Choroid plexus epithelial cell (primary cell): ENCODE measurements at regions not wholly inside any gene's neighbourhood (a gene's known extent, or its start where the extent isn't known, plus 50 kb on each side); places are given as distances from the start of the nearest gene placed in this dataset.
"Not testable (repeated sequence)": the region's sequence is repeated elsewhere in the genome, so short reads cannot be mapped to it uniquely, and the experiment has no call there.

Source experiments
- DNase-seq: peaks from one replicate; pipeline ENCODE4 v3.0.0-alpha.2; 2010; ENCODE audit warnings: low read depth
- H3K4me3 ChIP-seq: 2 replicates; pipeline ENCODE4 v1.5.1; 2011; ENCODE audit warnings: low read depth, mild to moderate bottlenecking, control low read depth, low read length, moderate library complexity
- TF ChIP-seq, protein P1 (sequence below): conservative IDR thresholded peaks from 2 replicates; pipeline ENCODE4 v1.5.1; 2011; ENCODE audit warnings: low read depth, mild to moderate bottlenecking, control low read depth, inconsistent platforms, low read length, moderate library complexity

DNA sequence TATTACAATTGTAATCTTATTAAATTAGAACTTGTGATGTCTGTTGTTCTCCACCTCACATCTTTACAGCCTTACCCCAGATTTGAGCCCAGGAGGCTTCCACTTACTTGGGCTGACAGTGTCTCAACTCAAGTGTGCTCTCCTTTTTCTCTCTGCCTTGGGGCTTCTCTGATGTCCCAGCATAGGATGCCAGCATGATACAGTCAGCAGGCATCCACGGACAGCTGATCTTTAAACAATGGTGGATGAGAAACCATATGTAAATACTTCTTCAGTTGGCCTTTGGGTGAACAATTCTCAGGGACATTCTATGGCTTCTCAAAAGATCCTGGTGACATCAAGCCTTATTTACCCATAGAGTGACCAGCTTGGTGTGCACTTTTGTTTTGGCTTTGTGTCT, 107.6 kb upstream of the GORAB start:
- no peak for DNase-seq
- H3K4me3 ChIP-seq, result no peak overlapping the region
- TF ChIP-seq, protein P1, sequence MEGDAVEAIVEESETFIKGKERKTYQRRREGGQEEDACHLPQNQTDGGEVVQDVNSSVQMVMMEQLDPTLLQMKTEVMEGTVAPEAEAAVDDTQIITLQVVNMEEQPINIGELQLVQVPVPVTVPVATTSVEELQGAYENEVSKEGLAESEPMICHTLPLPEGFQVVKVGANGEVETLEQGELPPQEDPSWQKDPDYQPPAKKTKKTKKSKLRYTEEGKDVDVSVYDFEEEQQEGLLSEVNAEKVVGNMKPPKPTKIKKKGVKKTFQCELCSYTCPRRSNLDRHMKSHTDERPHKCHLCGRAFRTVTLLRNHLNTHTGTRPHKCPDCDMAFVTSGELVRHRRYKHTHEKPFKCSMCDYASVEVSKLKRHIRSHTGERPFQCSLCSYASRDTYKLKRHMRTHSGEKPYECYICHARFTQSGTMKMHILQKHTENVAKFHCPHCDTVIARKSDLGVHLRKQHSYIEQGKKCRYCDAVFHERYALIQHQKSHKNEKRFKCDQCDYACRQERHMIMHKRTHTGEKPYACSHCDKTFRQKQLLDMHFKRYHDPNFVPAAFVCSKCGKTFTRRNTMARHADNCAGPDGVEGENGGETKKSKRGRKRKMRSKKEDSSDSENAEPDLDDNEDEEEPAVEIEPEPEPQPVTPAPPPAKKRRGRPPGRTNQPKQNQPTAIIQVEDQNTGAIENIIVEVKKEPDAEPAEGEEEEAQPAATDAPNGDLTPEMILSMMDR, result no peak

DNA sequence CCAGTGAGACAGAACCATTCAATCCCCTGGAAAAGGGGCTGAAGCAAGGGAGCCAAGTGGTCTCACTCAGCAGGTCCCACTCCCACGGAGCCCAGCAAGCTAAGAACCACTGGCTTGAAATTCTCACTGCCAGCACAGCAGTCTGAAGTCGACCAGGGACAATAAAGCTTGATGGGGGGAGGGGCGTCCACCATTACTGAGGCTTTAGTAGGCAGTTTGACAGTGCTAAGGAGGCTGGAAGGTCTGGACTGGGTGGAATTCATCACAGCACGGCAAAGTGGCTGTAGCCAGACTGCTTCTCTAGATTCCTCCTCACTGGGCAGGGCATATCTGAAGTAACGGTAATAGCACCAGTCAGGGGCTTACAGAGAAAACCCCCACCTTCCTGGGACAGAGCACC, 105.4 kb upstream of the GORAB start:
- TF ChIP-seq, protein P1, result no peak
- no peak overlapping the region for H3K4me3 ChIP-seq
- DNase-seq, result no peak

DNA sequence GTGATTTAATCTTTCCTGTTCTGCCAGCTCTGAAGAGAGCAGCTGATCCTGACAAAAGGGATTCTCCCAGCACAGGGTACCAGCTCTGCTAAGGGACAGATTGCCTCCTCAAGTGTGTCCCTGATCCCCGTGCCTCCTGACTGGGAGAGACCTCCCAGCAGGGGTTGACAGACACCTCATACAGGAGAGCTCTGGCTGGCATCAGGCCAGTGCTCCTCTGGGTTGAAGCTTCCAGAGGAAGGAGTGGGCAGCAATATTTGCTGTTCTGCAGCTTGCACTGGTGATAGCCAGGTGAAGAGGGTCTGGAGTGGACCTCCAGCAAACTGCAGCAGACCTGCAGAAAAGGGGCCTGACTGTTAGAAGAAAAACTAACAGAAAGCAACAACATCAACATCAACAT, 105.0 kb upstream of the GORAB start:
- DNase-seq, H3K4me3 ChIP-seq: not testable (repeated sequence)

DNA sequence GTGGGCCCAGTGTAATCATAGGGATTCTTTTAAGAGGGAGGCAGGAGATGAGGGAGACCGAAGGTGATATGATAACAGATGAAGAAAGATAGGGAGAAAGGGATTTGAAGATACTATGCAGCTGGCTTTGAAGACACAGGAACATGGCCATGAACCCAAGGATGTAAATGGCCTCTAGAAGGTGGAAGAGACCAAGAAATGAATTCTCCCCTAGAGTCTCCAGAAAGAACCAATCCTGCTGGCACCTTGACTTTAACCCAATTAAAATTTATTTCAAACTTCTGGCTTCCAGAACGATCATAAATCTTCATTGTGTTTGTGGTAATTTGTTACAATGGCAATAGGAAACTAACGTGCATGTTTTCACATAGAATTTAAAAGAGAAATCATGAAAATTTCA, 95.0 kb upstream of the GORAB start:
- TF ChIP-seq, protein P1, result peak; percentile 9
- DNase-seq, result no peak
- H3K4me3 ChIP-seq, result no peak overlapping the region

DNA sequence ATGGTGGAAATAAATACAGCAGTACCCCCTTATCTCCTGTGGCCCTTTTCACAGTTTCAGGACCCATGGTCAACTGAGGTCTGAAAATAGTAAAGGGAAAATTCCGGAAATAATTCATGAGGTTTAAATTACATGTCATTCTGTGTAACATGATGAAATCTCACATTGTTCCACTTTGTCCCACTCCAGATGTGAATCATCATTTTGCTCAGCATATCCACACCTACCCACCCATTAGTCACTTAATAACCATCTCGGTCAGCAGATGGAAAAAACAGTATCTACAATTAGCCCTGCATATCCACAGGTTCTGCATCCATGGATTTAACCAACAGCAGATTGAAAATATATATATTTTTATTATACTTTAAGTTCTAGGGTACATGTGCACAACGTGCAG, 86.9 kb upstream of the GORAB start:
- H3K4me3 ChIP-seq, result no peak overlapping the region
- TF ChIP-seq, protein P1, result no peak
- peak; percentile 75 for DNase-seq

DNA sequence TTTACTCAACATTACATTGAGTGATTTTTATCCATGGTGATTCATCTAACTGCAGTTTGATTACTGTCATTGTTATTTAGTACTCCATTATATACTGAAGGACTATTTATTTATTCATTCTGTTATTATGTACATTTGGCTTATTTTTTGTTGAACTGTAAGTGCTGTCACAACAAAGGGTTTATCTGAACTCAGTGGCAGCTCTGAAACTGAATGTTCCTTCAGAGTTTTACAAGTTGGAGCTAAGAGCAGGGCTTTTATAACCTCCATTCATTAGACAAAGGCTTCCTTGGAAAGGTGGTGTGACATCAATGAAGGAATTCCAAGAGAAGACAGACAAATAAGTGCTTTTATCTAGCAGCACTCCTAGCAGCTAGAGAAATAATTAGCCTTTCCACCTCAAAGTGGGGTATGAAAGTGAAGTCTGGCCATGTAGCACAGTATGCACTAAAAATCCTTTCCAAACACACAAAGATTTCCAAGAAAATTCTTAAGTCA, 83.3 kb upstream of the GORAB start:
- no peak for DNase-seq
- H3K4me3 ChIP-seq, result no peak overlapping the region
- TF ChIP-seq, protein P1, result no peak

DNA sequence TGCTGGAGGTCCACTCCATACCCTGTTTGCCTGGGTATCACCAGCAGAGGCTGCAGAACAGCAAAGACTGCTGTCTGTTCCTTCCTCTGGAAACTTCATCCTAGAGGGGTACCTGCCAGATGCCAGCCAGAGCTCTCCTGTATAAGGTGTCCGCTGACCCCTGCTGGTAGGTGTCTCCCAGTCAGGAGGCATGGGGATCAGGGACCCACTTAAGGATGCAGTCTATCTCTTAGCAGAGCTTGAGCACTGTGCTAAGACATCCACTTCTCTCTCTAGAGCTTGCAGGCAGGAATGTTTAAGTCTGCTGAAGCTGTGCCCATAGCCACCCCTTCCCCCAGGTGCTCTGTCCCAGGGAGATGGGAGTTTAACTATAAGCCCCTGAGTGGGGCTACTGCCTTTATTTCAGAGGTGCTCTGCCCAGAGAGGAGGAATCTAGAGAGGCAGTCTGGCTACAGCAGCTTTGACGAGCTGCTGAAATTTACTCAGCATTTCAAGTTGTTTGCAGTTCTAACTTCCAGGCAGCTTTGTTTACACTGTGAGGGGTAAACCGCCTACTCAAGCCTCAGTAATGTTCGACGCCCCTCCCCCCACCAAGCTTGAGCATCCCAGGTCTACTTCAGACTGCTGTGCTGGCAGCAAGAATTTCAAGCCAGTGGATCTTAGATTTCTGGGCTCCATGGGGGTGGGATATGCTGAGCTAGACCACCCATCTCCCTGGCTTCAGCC, 74.5 kb upstream of the GORAB start:
- H3K4me3 ChIP-seq, result not testable (repeated sequence)
- DNase-seq, result peak; percentile 48
- TF ChIP-seq, protein P1, result peak; percentile 41
